GM12878 (cell line): ENCODE measurements at regions not wholly inside any gene's neighbourhood (a gene's known extent, or its start where the extent isn't known, plus 50 kb on each side); places are given as distances from the start of the nearest gene placed in this dataset.

Experiments
- ATAC-seq: fragments of 200-7000 bp; cut with Tn5 transposase; 3 replicates; pipeline ENCODE4 v1.9.1; 2020; ENCODE audit warnings: mild to moderate bottlenecking, moderate library complexity
- BruUV-seq: library from RNA; stranded (reverse); fragments of 400-500 nt; replicated peaks from 2 replicates; lab custom pipeline; 2021; lab: Mats Ljungman, UMichigan
- CTCF ChIA-PET: fragments of 300-600 bp; sonication (Branson Sonifier 250); formaldehyde crosslinking; extraction: SDS; loops from one replicate; lab custom pipeline; 2021; ENCODE audit warnings: inconsistent platforms; lab: Yijun Ruan, JAX
- POLR2A ChIA-PET: fragments of 350-600 bp; formaldehyde crosslinking; extraction: SDS; loops from one replicate; lab custom pipeline; 2021; ENCODE audit warnings: inconsistent platforms; lab: Charles Lee
- RAD21 ChIA-PET: fragments of 300-600 bp; sonication (Branson Sonifier 250); formaldehyde crosslinking; loops from one replicate; lab custom pipeline; 2023; ENCODE audit warnings: antibody characterized with exemption; ENCODE audit not compliant: unreplicated experiment; lab: Charles Lee
- SMC1A ChIA-PET: fragments of 300-600 bp; sonication (Branson Sonifier 250); formaldehyde crosslinking; loops from one replicate; lab custom pipeline; 2023; ENCODE audit not compliant: unreplicated experiment, uncharacterized antibody; lab: Charles Lee
- DNase-seq: peaks from one replicate; pipeline ENCODE4 v3.0.0-alpha.2; 2011; ENCODE audit warnings: low read depth, low spot score
- FAIRE-seq: peaks from 3 replicates; lab custom pipeline; 2011; peaks lifted over from hg19 to GRCh38; lab: Jason Lieb, UNC
- H2AFZ ChIP-seq: 2 replicates; pipeline ENCODE4 v1.6.0; 2011; ENCODE audit warnings: low read depth, low read length, control low read depth; ENCODE audit not compliant: control insufficient read depth
- H3K27ac ChIP-seq: 2 replicates; pipeline ENCODE4 v1.5.1; 2011; ENCODE audit warnings: control low read depth; ENCODE audit not compliant: control insufficient read depth, insufficient read depth
- H3K27me3 ChIP-seq, 2 experiments: replicated peaks in 1 of 2; 2 replicates each; pipeline versions ENCODE4 v1.6.0 to v1.6.1; 2011; ENCODE audit warnings: low read length in 1 of 2; ENCODE audit not compliant: control insufficient read depth in 2 of 2, insufficient read depth in 2 of 2
- H3K36me3 ChIP-seq, 2 experiments: 2 replicates each; pipeline ENCODE4 v1.5.1; 2011; ENCODE audit warnings: low read length in 1 of 2; ENCODE audit not compliant: control insufficient read depth in 2 of 2, insufficient read depth in 2 of 2
- H3K4me1 ChIP-seq: 2 replicates; pipeline ENCODE4 v1.6.1; 2011; ENCODE audit warnings: mild to moderate bottlenecking, low read length, moderate library complexity, mixed read lengths; ENCODE audit not compliant: control insufficient read depth, insufficient read depth
- H3K4me2 ChIP-seq: 2 replicates; pipeline ENCODE4 v1.6.0; 2011; ENCODE audit warnings: control low read depth; ENCODE audit not compliant: control insufficient read depth, insufficient read depth
- H3K4me3 ChIP-seq: fragments of 200-600 bp; sonication (generic); 2 replicates; pipeline ENCODE4 v1.5.1; 2016
- H3K79me2 ChIP-seq: 2 replicates; pipeline ENCODE4 v1.6.0; 2011; ENCODE audit warnings: low read length; ENCODE audit not compliant: control insufficient read depth, insufficient read depth
- H3K9ac ChIP-seq: 2 replicates; pipeline ENCODE4 v1.8.0; 2011; ENCODE audit warnings: low read length, control low read depth, mixed read lengths; ENCODE audit not compliant: control insufficient read depth, insufficient read depth
- H3K9me3 ChIP-seq: replicated peaks from 3 replicates; pipeline ENCODE4 v1.5.1; 2011; ENCODE audit warnings: mild to moderate bottlenecking, low read length; ENCODE audit not compliant: control insufficient read depth, insufficient read depth
- H4K20me1 ChIP-seq: 2 replicates; pipeline ENCODE4 v1.6.0; 2011; ENCODE audit not compliant: control insufficient read depth, insufficient read depth
- HDAC6 ChIP-seq: fragments of 200-600 bp; sonication (generic); IDR thresholded peaks from one replicate; pipeline ENCODE4 v1.8.0; 2017; ENCODE audit warnings: antibody characterized with exemption; ENCODE audit not compliant: unreplicated experiment
- HSF1 ChIP-seq: fragments of 150-350 bp; IDR thresholded peaks from 2 replicates; pipeline ENCODE4 v1.6.1; 2014; ENCODE audit warnings: mild to moderate bottlenecking, low read depth, low read length
- JUNB ChIP-seq: IDR thresholded peaks from 2 replicates; pipeline ENCODE4 v1.6.1; 2016; ENCODE audit warnings: antibody characterized with exemption, mild to moderate bottlenecking
- NFYA ChIP-seq: IDR thresholded peaks from 2 replicates; pipeline ENCODE4 v1.6.1; 2011; ENCODE audit warnings: low read depth, mild to moderate bottlenecking, low read length, improper control_type of control experiment, borderline replicate concordance
- RELA ChIP-seq: fragments of 450-650 bp; IDR thresholded peaks from 2 replicates; pipeline ENCODE4 v1.8.0; 2014; ENCODE audit warnings: borderline replicate concordance; ENCODE audit not compliant: partially characterized antibody
- WGBS: methylation state at CpG from one replicate; pipeline ENCODE4 v1.1.6; 2016; ENCODE audit warnings: low lambda C conversion rate; ENCODE audit not compliant: insufficient replicate concordance, insufficient coverage; ENCODE audit errors: missing lambda C conversion rate; 5-methylcytosine and 5-hydroxymethylcytosine counted together
- in situ Hi-C: fragments of 300-500 bp; cut with MboI; formaldehyde crosslinking; loops from 9 replicates; pipeline ENCODE4 v1.14.3; 2018; ENCODE audit warnings: mixed read lengths
- intact Hi-C: fragments of 100-400 bp; cut with micrococcal nuclease; formaldehyde crosslinking; loops from one replicate; pipeline ENCODE4 v1.14.2; 2022; ENCODE audit not compliant: unreplicated experiment

GRCh38 chr5:5739490-5739945 is 317.0 kb downstream of the ICE1 start:
- 15% methylated on average over 3 of the region's 3 CpGs for WGBS
- ChIA-PET RAD21 (interaction anchor here (1.2 kb wide), 1 partner anchor 13 kb away, joined by 3 read pairs; no protein-coding TSS in a partner anchor), CTCF (interaction anchor here (0.8 kb wide), 1 partner anchor 9 kb away, joined by 5 read pairs; no protein-coding TSS in a partner anchor), SMC1A (interaction anchor here (0.6 to 2.0 kb wide), 7 partner anchors 8 to 117 kb away, joined by 3 to 13 read pairs (median 4); no protein-coding TSS in a partner anchor), POLR2A (no interaction called here)
- TF ChIP-seq NFYA, result no peak
- TF ChIP-seq HSF1, result no peak
- no peak for TF ChIP-seq RELA
- no peak for TF ChIP-seq HDAC6
- no peak for TF ChIP-seq JUNB
- H3K79me2 ChIP-seq, result no peaks in the 10 kb centered on the region
- no TSS peak for BruUV-seq
- H2AFZ ChIP-seq, result no peak overlapping the region
- DNase-seq (no peak), ATAC-seq (peak; percentile 20; the same call in 2 of the 3 replicates), FAIRE-seq (no peak)
- intact Hi-C loops, result no loop called here
- in situ Hi-C loops, result no loop called here
- H3K27ac ChIP-seq, result no peak overlapping the region
- no peak overlapping the region for H3K4me3 ChIP-seq
- no peak overlapping the region for H3K9ac ChIP-seq
- H3K9me3 ChIP-seq, result peaks cover 2% of the 10 kb centered on the region; the same call in 1 of the 3 replicates
- peaks cover 5% of the 10 kb centered on the region; the same call in 1 of the 2 replicates for H3K4me1 ChIP-seq
- no peaks in the 10 kb centered on the region for H4K20me1 ChIP-seq
- no peaks in the 10 kb centered on the region for H3K27me3 ChIP-seq
- H3K4me2 ChIP-seq, result no peak overlapping the region
- H3K36me3 ChIP-seq, result no peaks in the 10 kb centered on the region
